ENCODE measurements at regions not wholly inside any gene's neighbourhood (a gene's known extent, or its start where the extent isn't known, plus 50 kb on each side); places are given as distances from the start of the nearest gene placed in this dataset.

GRCh38 chr7:130917669-130918128, 183.7 kb upstream of the KLF14 start:
- TF ChIP-seq EP300 (IDR thresholded peaks at IDR 0.05): no peak
- TF ChIP-seq CTCF (IDR thresholded peaks at IDR 0.05): no peak
- no peak for TF ChIP-seq POLR2A (IDR thresholded peaks at IDR 0.05; ENCODE audit: low read depth)

Data from esophagus muscularis mucosa (tissue), 4 donors.